ENCODE measurements at regions not wholly inside any gene's neighbourhood (a gene's known extent, or its start where the extent isn't known, plus 50 kb on each side); places are given as distances from the start of the nearest gene placed in this dataset.

- no peak for TF ChIP-seq CTCF (conservative IDR thresholded peaks at IDR 0.05)
- H3K27me3 Mint-ChIP-seq (ENCODE audit: low read depth), result peaks cover 2% of the 10 kb centered on the region
- no peak for DNase-seq (ENCODE audit: low read depth, low spot score)
- no peak overlapping the region for H3K27ac Mint-ChIP-seq (ENCODE audit: unreplicated experiment)
- no peaks in the 10 kb centered on the region for H3K36me3 Mint-ChIP-seq (ENCODE audit: low read depth)
- no peak overlapping the region for H3K4me3 Mint-ChIP-seq
- peaks cover 33% of the 10 kb centered on the region for H3K4me1 Mint-ChIP-seq
- no peaks in the 10 kb centered on the region for H3K9me3 Mint-ChIP-seq
Measured at GRCh38 chr11:123251657-123252344, 56.8 kb upstream of the CLMP start.

GRCh38 chr11:123250892-123251656 is 56.0 kb upstream of the CLMP start:
- no peak for DNase-seq (ENCODE audit: low read depth, low spot score)
- Mint-ChIP-seq H3K9me3 (no peaks in the 10 kb centered on the region), H3K27ac (ENCODE audit: unreplicated experiment) (peak overlapping the region; percentile 69), H3K27me3 (ENCODE audit: low read depth) (peaks cover 2% of the 10 kb centered on the region), H3K36me3 (ENCODE audit: low read depth) (no peaks in the 10 kb centered on the region), H3K4me1 (peaks cover 28% of the 10 kb centered on the region), H3K4me3 (no peak overlapping the region)
- TF ChIP-seq CTCF (conservative IDR thresholded peaks at IDR 0.05), result no peak

- DNase-seq (ENCODE audit: low read depth, low spot score), result no peak
- Mint-ChIP-seq H3K4me3 (no peak overlapping the region), H3K27ac (ENCODE audit: unreplicated experiment) (no peak overlapping the region), H3K27me3 (ENCODE audit: low read depth) (peaks cover 2% of the 10 kb centered on the region), H3K9me3 (no peaks in the 10 kb centered on the region), H3K36me3 (ENCODE audit: low read depth) (no peaks in the 10 kb centered on the region), H3K4me1 (peaks cover 25% of the 10 kb centered on the region)
- TF ChIP-seq CTCF (conservative IDR thresholded peaks at IDR 0.05), result no peak
Measured at GRCh38 chr11:123249354-123249753, 54.3 kb upstream of the CLMP start.

- H3K27ac Mint-ChIP-seq (ENCODE audit: unreplicated experiment), result no peak overlapping the region
- no peak for TF ChIP-seq CTCF (conservative IDR thresholded peaks at IDR 0.05)
- H3K4me3 Mint-ChIP-seq, result no peak overlapping the region
- DNase-seq (ENCODE audit: low read depth, low spot score), result no peak
- H3K36me3 Mint-ChIP-seq (ENCODE audit: low read depth), result no peaks in the 10 kb centered on the region
- H3K4me1 Mint-ChIP-seq, result peaks cover 29% of the 10 kb centered on the region
- no peaks in the 10 kb centered on the region for H3K9me3 Mint-ChIP-seq
- H3K27me3 Mint-ChIP-seq (ENCODE audit: low read depth), result peaks cover 2% of the 10 kb centered on the region
Measured at GRCh38 chr11:123247813-123248379, 52.8 kb upstream of the CLMP start.

- no peak for DNase-seq (ENCODE audit: low read depth, low spot score)
- H3K27me3 Mint-ChIP-seq (ENCODE audit: low read depth), result peaks cover 2% of the 10 kb centered on the region
- no peaks in the 10 kb centered on the region for H3K9me3 Mint-ChIP-seq
- peak overlapping the region; percentile 18 for H3K4me3 Mint-ChIP-seq
- peak; percentile 34 for TF ChIP-seq CTCF (conservative IDR thresholded peaks at IDR 0.05)
- H3K4me1 Mint-ChIP-seq, result peaks cover 29% of the 10 kb centered on the region
- no peak overlapping the region for H3K27ac Mint-ChIP-seq (ENCODE audit: unreplicated experiment)
- no peaks in the 10 kb centered on the region for H3K36me3 Mint-ChIP-seq (ENCODE audit: low read depth)
Measured at GRCh38 chr11:123247496-123247799, 52.4 kb upstream of the CLMP start.
